Type B pancreatic cell (in vitro differentiated cells): ENCODE measurements at regions not wholly inside any gene's neighbourhood (a gene's known extent, or its start where the extent isn't known, plus 50 kb on each side); places are given as distances from the start of the nearest gene placed in this dataset.
"Not testable (repeated sequence)": the region's sequence is repeated elsewhere in the genome, so short reads cannot be mapped to it uniquely, and the experiment has no call there.

Experiments used
- DNase-seq: peaks from one replicate; pipeline ENCODE4 v3.0.0; 2021; ENCODE audit warnings: mixed read lengths; ENCODE audit not compliant: unreplicated experiment; ENCODE audit errors: extremely low spot score
- H3K27ac Mint-ChIP-seq: 2 replicates; pipeline ENCODE4 v1.8.0; 2021; ENCODE audit warnings: mild to moderate bottlenecking, mixed read lengths
- H3K27me3 Mint-ChIP-seq: 2 replicates; pipeline ENCODE4 v1.8.0; 2021; ENCODE audit warnings: mixed read lengths
- H3K36me3 Mint-ChIP-seq: 2 replicates; pipeline ENCODE4 v1.8.0; 2021; ENCODE audit warnings: mixed read lengths
- H3K4me1 Mint-ChIP-seq: one replicate; pipeline ENCODE4 v1.8.0; 2021; ENCODE audit warnings: mixed read lengths; ENCODE audit not compliant: unreplicated experiment
- H3K4me3 Mint-ChIP-seq: 2 replicates; pipeline ENCODE4 v1.8.0; 2021; ENCODE audit warnings: mild to moderate bottlenecking, mixed read lengths
- H3K9me3 Mint-ChIP-seq: 2 replicates; pipeline ENCODE4 v1.8.0; 2021; ENCODE audit warnings: mixed read lengths
- TF ChIP-seq, protein P1 (sequence below): fragments of 200-600 bp; sonication (generic); conservative IDR thresholded peaks from 2 replicates; pipeline ENCODE4 v1.5.0; 2021; ENCODE audit warnings: antibody characterized with exemption, mild to moderate bottlenecking

DNA sequence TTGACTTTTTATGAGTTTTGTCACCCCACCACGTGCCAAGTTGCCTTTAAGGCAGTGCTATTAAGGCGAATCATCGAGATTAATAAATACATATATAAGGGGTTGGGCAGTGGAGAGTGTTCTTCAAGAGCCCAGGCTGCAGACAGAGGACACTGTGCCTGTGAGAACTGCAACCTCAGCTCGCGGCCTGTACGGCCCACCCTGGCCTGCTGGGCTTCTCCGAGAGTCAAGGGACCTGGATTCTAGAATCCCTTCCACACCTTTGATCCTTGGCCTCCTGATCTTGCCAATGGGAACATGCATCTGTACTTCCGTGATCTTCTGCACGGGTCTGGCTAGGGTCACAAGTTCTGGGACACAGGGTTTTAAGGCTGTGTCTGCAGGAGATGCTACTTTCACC lies 54.5 kb downstream of the IRX5 start:
- Mint-ChIP-seq H3K27ac (no peak overlapping the region), H3K36me3 (no peaks in the 10 kb centered on the region), H3K27me3 (peaks cover 12% of the 10 kb centered on the region), H3K4me3 (no peak overlapping the region), H3K4me1 (no peaks in the 10 kb centered on the region), H3K9me3 (no peaks in the 10 kb centered on the region)
- TF ChIP-seq, protein P1, sequence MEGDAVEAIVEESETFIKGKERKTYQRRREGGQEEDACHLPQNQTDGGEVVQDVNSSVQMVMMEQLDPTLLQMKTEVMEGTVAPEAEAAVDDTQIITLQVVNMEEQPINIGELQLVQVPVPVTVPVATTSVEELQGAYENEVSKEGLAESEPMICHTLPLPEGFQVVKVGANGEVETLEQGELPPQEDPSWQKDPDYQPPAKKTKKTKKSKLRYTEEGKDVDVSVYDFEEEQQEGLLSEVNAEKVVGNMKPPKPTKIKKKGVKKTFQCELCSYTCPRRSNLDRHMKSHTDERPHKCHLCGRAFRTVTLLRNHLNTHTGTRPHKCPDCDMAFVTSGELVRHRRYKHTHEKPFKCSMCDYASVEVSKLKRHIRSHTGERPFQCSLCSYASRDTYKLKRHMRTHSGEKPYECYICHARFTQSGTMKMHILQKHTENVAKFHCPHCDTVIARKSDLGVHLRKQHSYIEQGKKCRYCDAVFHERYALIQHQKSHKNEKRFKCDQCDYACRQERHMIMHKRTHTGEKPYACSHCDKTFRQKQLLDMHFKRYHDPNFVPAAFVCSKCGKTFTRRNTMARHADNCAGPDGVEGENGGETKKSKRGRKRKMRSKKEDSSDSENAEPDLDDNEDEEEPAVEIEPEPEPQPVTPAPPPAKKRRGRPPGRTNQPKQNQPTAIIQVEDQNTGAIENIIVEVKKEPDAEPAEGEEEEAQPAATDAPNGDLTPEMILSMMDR = no peak
- no peak for DNase-seq

DNA sequence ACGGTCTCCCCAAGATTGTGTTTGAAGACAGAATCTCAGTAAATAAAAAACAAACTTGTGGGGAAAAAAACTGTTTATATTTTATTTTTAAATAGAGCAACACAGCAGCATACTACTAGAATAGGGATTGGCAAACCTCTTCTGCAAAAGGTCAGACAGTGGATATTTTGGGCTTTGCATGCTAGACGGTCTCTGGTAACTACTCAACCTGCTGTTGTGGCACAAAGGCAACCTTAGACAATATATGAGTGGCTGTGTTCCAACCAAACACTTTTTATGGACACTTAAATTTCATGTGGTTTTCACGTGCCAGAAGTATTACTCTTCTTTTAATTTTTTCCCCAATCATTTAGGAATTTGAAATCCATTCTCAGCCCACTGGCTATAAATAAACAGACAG lies 55.0 kb downstream of the IRX5 start:
- no peak for DNase-seq
- peaks cover 12% of the 10 kb centered on the region for H3K27me3 Mint-ChIP-seq
- no peak overlapping the region for H3K27ac Mint-ChIP-seq
- TF ChIP-seq, protein P1 = no peak
- H3K9me3 Mint-ChIP-seq = no peaks in the 10 kb centered on the region
- H3K36me3 Mint-ChIP-seq = no peaks in the 10 kb centered on the region
- H3K4me3 Mint-ChIP-seq = no peak overlapping the region
- no peaks in the 10 kb centered on the region for H3K4me1 Mint-ChIP-seq

DNA sequence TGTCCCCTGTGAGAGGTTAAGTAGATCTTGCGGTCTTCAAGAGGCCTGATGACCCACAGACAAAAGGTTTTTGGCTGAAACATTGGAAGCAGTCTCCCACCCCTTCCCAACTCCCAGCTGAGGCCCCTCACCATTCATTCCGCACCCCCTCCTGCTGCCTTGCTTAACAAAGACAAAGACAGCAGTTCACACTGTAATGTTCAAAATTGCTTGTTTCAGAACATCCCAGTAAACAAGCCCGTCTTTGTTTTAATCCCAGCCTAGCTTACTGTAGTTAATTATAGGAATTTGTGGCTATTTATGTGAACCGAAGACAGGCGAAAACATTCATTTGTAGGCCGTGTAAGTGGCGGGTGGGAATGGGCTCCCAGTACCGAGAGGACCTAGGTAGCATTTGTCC lies 55.7 kb downstream of the IRX5 start:
- no peaks in the 10 kb centered on the region for H3K4me1 Mint-ChIP-seq
- no peak overlapping the region for H3K27ac Mint-ChIP-seq
- H3K9me3 Mint-ChIP-seq = no peaks in the 10 kb centered on the region
- no peak for DNase-seq
- peaks cover 16% of the 10 kb centered on the region for H3K27me3 Mint-ChIP-seq
- TF ChIP-seq, protein P1 = no peak
- no peaks in the 10 kb centered on the region for H3K36me3 Mint-ChIP-seq
- H3K4me3 Mint-ChIP-seq = no peak overlapping the region

DNA sequence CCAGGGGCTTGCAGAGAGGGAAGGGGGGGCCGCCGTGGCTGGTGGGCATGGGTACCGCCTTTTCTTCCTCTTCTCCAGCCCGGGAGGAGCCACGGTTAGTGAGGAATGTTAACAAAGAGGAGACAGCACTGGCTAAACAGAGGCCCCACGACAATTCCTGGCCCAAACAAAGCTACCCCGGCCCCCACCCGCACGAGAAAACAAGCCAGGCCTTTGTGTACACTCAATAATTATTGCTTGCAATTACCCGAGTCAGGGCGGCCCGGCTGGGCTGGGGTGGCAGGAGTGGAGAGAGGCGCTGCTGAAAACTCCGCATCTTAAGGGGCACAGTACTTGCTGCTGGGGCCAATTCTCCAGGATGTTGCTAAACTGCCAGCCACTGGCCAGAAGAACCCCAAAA lies 56.4 kb downstream of the IRX5 start:
- Mint-ChIP-seq H3K27me3 (peaks cover 16% of the 10 kb centered on the region), H3K4me3 (no peak overlapping the region), H3K27ac (no peak overlapping the region), H3K36me3 (no peaks in the 10 kb centered on the region), H3K4me1 (no peaks in the 10 kb centered on the region), H3K9me3 (no peaks in the 10 kb centered on the region)
- TF ChIP-seq, protein P1 = no peak
- no peak for DNase-seq

DNA sequence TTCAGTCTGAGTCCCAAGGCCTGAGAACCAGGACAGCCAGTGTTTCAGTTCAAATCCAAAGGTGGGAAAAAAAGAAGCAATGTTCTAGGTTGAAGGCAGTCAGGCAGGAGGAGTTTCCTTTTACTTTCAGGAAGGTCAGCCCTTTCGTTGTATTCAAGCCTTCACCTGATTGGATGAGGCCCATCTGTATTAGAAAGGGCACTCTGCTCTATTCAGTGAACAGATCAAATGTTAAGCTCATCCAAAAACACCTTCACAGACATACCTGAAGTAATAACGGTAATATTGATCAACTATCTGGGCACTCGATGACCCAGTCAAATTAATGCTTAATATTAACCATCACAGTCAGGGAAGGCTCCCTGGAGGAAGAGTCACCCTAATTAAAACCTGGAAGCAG lies 60.9 kb downstream of the IRX5 start:
- no peak overlapping the region for H3K4me3 Mint-ChIP-seq
- DNase-seq = no peak
- H3K9me3 Mint-ChIP-seq = no peaks in the 10 kb centered on the region
- TF ChIP-seq, protein P1 = no peak
- H3K27me3 Mint-ChIP-seq = peaks cover 22% of the 10 kb centered on the region
- no peak overlapping the region for H3K27ac Mint-ChIP-seq
- no peaks in the 10 kb centered on the region for H3K36me3 Mint-ChIP-seq
- H3K4me1 Mint-ChIP-seq = peaks cover 5% of the 10 kb centered on the region

DNA sequence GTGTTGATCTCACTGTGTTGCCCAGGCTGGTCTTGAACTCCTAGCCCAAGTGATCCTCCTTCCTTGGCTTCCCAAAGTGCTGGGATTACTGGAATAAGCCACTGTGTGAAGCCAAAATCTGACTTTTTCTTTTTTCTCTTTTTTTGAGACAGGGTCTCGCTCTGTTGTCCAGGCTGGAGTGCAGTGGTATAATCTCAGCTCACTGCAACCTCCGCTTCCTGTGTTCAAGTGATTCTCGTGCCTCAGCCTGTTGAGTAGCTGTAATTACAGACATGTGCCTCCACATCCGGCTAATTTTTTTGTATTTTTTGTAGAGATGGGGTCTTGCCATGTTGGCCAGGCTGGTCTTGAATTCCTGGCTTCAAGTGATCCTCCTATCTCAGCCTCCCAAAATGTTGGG lies 61.3 kb downstream of the IRX5 start:
- not testable (repeated sequence) for H3K4me3 Mint-ChIP-seq, H3K27ac Mint-ChIP-seq, H3K4me1 Mint-ChIP-seq, H3K36me3 Mint-ChIP-seq, DNase-seq, H3K9me3 Mint-ChIP-seq
- H3K27me3 Mint-ChIP-seq = peaks cover 26% of the 10 kb centered on the region
